Cardiac fibroblast (primary cell): ENCODE measurements at regions not wholly inside any gene's neighbourhood (a gene's known extent, or its start where the extent isn't known, plus 50 kb on each side); places are given as distances from the start of the nearest gene placed in this dataset.
A peak's percentile ranks its signal among the peaks of the same experiment; 100 is the strongest.

ENCODE experiments used
- DNase-seq, 2 donors: peaks; one replicate each; pipeline versions ENCODE4 v3.0.0 to v3.0.0-alpha.2; 2010; ENCODE audit warnings: low read depth in 2 of 2
- H3K4me3 ChIP-seq, 2 donors: replicated peaks in 1 of 2; 1 replicate in 1 of 2; 2 replicates in 1 of 2; pipeline ENCODE4 v1.5.1; 2011; ENCODE audit warnings: low read depth in 2 of 2, low read length in 2 of 2, mild to moderate bottlenecking in 2 of 2, moderate library complexity in 1 of 2
- CTCF ChIP-seq: IDR thresholded peaks from one replicate; pipeline ENCODE4 v1.5.1; 2011; ENCODE audit warnings: low read depth, mild to moderate bottlenecking, low read length, inconsistent platforms

- no peak for DNase-seq
- no peak for TF ChIP-seq CTCF
- no peak overlapping the region for H3K4me3 ChIP-seq
Measured at GRCh38 chr21:20627594-20627993, 370.6 kb upstream of the NCAM2 start.

GRCh38 chr21:20631633-20632032 is 366.6 kb upstream of the NCAM2 start:
- DNase-seq: no peak
- TF ChIP-seq CTCF: no peak

GRCh38 chr21:20639026-20639425 is 359.2 kb upstream of the NCAM2 start:
- no peak for TF ChIP-seq CTCF
- peak in 1 of 2 donors; percentile 5 for DNase-seq
- no peak overlapping the region for H3K4me3 ChIP-seq

More at GRCh38 chr21:20631633-20632032, 366.6 kb upstream of the NCAM2 start:
- H3K4me3 ChIP-seq: no peak overlapping the region

GRCh38 chr21:20641241-20641640 is 357.0 kb upstream of the NCAM2 start:
- DNase-seq: no peak
- no peak for TF ChIP-seq CTCF
- H3K4me3 ChIP-seq: no peak overlapping the region

GRCh38 chr21:20642681-20643080 is 355.5 kb upstream of the NCAM2 start:
- TF ChIP-seq CTCF: no peak
- DNase-seq: no peak
- H3K4me3 ChIP-seq: no peak overlapping the region

- DNase-seq: no peak
- no peak overlapping the region for H3K4me3 ChIP-seq
Measured at GRCh38 chr21:20644552-20644951, 353.7 kb upstream of the NCAM2 start.

More at GRCh38 chr21:20644552-20644951, 353.7 kb upstream of the NCAM2 start:
- no peak for TF ChIP-seq CTCF
